ENCODE measurements at regions not wholly inside any gene's neighbourhood (a gene's known extent, or its start where the extent isn't known, plus 50 kb on each side); places are given as distances from the start of the nearest gene placed in this dataset.

- no peaks in the 10 kb centered on the region for H3K4me1 ChIP-seq
- ATAC-seq (no peak), DNase-seq (no peak)
- no peaks in the 10 kb centered on the region for H3K9me3 ChIP-seq
- no peak for TF ChIP-seq CTCF (IDR thresholded peaks at IDR 0.05)
- H3K27ac ChIP-seq = no peak overlapping the region
- intact Hi-C loops (cut with DNase I) = no loop called here
- no peaks in the 10 kb centered on the region for H3K36me3 ChIP-seq
- H3K4me3 ChIP-seq = no peak overlapping the region
- no peaks in the 10 kb centered on the region for H3K27me3 ChIP-seq (ENCODE audit: low read depth)
Observed at GRCh38 chr13:70784207-70784989, 676.1 kb upstream of the KLHL1 start.

- no peak overlapping the region for H3K27ac ChIP-seq
- H3K4me3 ChIP-seq = no peak overlapping the region
- H3K9me3 ChIP-seq = no peaks in the 10 kb centered on the region
- H3K4me1 ChIP-seq = no peaks in the 10 kb centered on the region
- ATAC-seq (no peak), DNase-seq (no peak)
- no peaks in the 10 kb centered on the region for H3K27me3 ChIP-seq (ENCODE audit: low read depth)
- no peak for TF ChIP-seq CTCF (IDR thresholded peaks at IDR 0.05)
- H3K36me3 ChIP-seq = no peaks in the 10 kb centered on the region
- intact Hi-C loops (cut with DNase I) = no loop called here
Observed at GRCh38 chr13:70769817-70770216, 661.6 kb upstream of the KLHL1 start.

GRCh38 chr13:70758932-70759331, 650.7 kb upstream of the KLHL1 start:
- no peaks in the 10 kb centered on the region for H3K27me3 ChIP-seq (ENCODE audit: low read depth)
- H3K36me3 ChIP-seq = no peaks in the 10 kb centered on the region
- TF ChIP-seq CTCF (IDR thresholded peaks at IDR 0.05) = no peak
- DNase-seq = no peak
- H3K4me1 ChIP-seq = no peaks in the 10 kb centered on the region
- no peak overlapping the region for H3K4me3 ChIP-seq
- intact Hi-C loops (cut with DNase I) = no loop called here
- H3K27ac ChIP-seq = no peak overlapping the region
- no peaks in the 10 kb centered on the region for H3K9me3 ChIP-seq
- no peak for ATAC-seq

- ATAC-seq (no peak), DNase-seq (no peak)
- Histone ChIP-seq H3K27me3 (ENCODE audit: low read depth) (no peaks in the 10 kb centered on the region), H3K36me3 (no peaks in the 10 kb centered on the region), H3K4me1 (no peaks in the 10 kb centered on the region), H3K27ac (no peak overlapping the region), H3K9me3 (no peaks in the 10 kb centered on the region), H3K4me3 (no peak overlapping the region)
- no peak for TF ChIP-seq CTCF (IDR thresholded peaks at IDR 0.05)
- intact Hi-C loops (cut with DNase I) = no loop called here
Observed at GRCh38 chr13:70756088-70756487, 647.8 kb upstream of the KLHL1 start.

- no peak overlapping the region for H3K27ac ChIP-seq
- H3K27me3 ChIP-seq (ENCODE audit: low read depth) = no peaks in the 10 kb centered on the region
- intact Hi-C loops (cut with DNase I) = no loop called here
- no peak for TF ChIP-seq CTCF (IDR thresholded peaks at IDR 0.05)
- H3K4me1 ChIP-seq = no peaks in the 10 kb centered on the region
- H3K36me3 ChIP-seq = no peaks in the 10 kb centered on the region
- H3K4me3 ChIP-seq = no peak overlapping the region
- H3K9me3 ChIP-seq = no peaks in the 10 kb centered on the region
- ATAC-seq = no peak
- DNase-seq = no peak
Observed at GRCh38 chr13:70755456-70755855, 647.2 kb upstream of the KLHL1 start.
